ENCODE measurements at regions not wholly inside any gene's neighbourhood (a gene's known extent, or its start where the extent isn't known, plus 50 kb on each side); places are given as distances from the start of the nearest gene placed in this dataset.

GRCh38 chr3:31189971-31190370, 295.5 kb upstream of the GADL1 start:
- Histone ChIP-seq H3K27ac (ENCODE audit: insufficient read depth in 1 of 2, low read depth in 1 of 2, low read length in 2 of 2, poor library complexity in 1 of 2, severe bottlenecking in 2 of 2) (no peak overlapping the region), H3K27me3 (replicated peaks in 2 of 5; ENCODE audit: control insufficient read depth in 4 of 5, insufficient read depth in 5 of 5, low read length in 4 of 5) (no peaks in the 10 kb centered on the region), H3K9me3 (ENCODE audit: control extremely low read depth in 1 of 5, control insufficient read depth in 4 of 5, insufficient read depth in 2 of 5, low read depth in 1 of 5, low read length in 4 of 5) (no peaks in the 10 kb centered on the region), H3K4me1 (ENCODE audit: control extremely low read depth in 1 of 4, control insufficient read depth in 4 of 4, insufficient read depth in 4 of 4, low read length in 3 of 4) (peaks cover 0 to 3% (median 0%) of the 10 kb centered on the region in 4 experiments), H3K36me3 (ENCODE audit: control insufficient read depth in 4 of 4, insufficient read depth in 4 of 4, low read length in 3 of 4) (no peaks in the 10 kb centered on the region), H3K4me3 (ENCODE audit: control insufficient read depth in 1 of 7, extremely low read depth in 1 of 7, insufficient read depth in 4 of 7, low read depth in 2 of 7, low read length in 6 of 7) (no peak overlapping the region)
- POLR2A ChIA-PET = no interaction called here
- CTCF ChIA-PET = interaction anchor here (0.8 kb wide), 1 partner anchor 26 kb away, joined by 3 read pairs; no protein-coding TSS in a partner anchor
- no peak for DNase-seq

DNA sequence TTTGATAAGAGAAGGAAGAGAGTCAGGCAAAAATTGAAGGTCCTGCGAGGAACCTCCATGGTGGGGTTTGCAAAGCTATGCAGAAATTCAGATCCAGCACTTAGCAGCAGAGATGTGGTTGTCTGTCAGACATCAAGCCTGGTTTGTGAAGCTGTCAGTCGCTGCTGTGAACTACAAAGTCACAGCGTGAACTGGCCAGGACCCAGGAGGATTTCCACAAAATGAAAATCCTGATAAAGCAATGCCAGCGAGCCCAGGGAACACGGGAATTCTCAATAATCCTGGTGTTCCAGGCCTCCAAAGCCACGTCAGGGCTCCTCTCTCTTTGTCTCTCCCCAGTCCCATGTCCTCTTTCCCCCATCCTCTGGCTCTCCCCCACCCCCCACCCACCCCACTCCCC, 296.9 kb upstream of the GADL1 start:
- CTCF ChIA-PET = no interaction called here
- Histone ChIP-seq H3K27ac (ENCODE audit: insufficient read depth in 1 of 2, low read depth in 1 of 2, low read length in 2 of 2, poor library complexity in 1 of 2, severe bottlenecking in 2 of 2) (no peak overlapping the region), H3K4me3 (ENCODE audit: control insufficient read depth in 1 of 7, extremely low read depth in 1 of 7, insufficient read depth in 4 of 7, low read depth in 2 of 7, low read length in 6 of 7) (no peak overlapping the region), H3K9me3 (ENCODE audit: control extremely low read depth in 1 of 5, control insufficient read depth in 4 of 5, insufficient read depth in 2 of 5, low read depth in 1 of 5, low read length in 4 of 5) (no peaks in the 10 kb centered on the region), H3K4me1 (ENCODE audit: control extremely low read depth in 1 of 4, control insufficient read depth in 4 of 4, insufficient read depth in 4 of 4, low read length in 3 of 4) (peaks cover 0 to 3% (median 0%) of the 10 kb centered on the region in 4 experiments), H3K27me3 (replicated peaks in 2 of 5; ENCODE audit: control insufficient read depth in 4 of 5, insufficient read depth in 5 of 5, low read length in 4 of 5) (no peaks in the 10 kb centered on the region), H3K36me3 (ENCODE audit: control insufficient read depth in 4 of 4, insufficient read depth in 4 of 4, low read length in 3 of 4) (no peaks in the 10 kb centered on the region)
- no peak for DNase-seq
- POLR2A ChIA-PET = no interaction called here
- 98% methylated on average over 6 of the region's 6 CpGs for WGBS (ENCODE audit: insufficient coverage)

GRCh38 chr3:31193429-31193828, 299.0 kb upstream of the GADL1 start:
- Histone ChIP-seq H3K4me1 (ENCODE audit: control extremely low read depth in 1 of 4, control insufficient read depth in 4 of 4, insufficient read depth in 4 of 4, low read length in 3 of 4) (no peaks in the 10 kb centered on the region), H3K36me3 (ENCODE audit: control insufficient read depth in 4 of 4, insufficient read depth in 4 of 4, low read length in 3 of 4) (no peaks in the 10 kb centered on the region), H3K4me3 (ENCODE audit: control insufficient read depth in 1 of 7, extremely low read depth in 1 of 7, insufficient read depth in 4 of 7, low read depth in 2 of 7, low read length in 6 of 7) (no peak overlapping the region), H3K9me3 (ENCODE audit: control extremely low read depth in 1 of 5, control insufficient read depth in 4 of 5, insufficient read depth in 2 of 5, low read depth in 1 of 5, low read length in 4 of 5) (no peaks in the 10 kb centered on the region), H3K27ac (ENCODE audit: insufficient read depth in 1 of 2, low read depth in 1 of 2, low read length in 2 of 2, poor library complexity in 1 of 2, severe bottlenecking in 2 of 2) (no peak overlapping the region), H3K27me3 (replicated peaks in 2 of 5; ENCODE audit: control insufficient read depth in 4 of 5, insufficient read depth in 5 of 5, low read length in 4 of 5) (no peaks in the 10 kb centered on the region)
- 91% methylated on average over 1 of the region's 2 CpGs for WGBS (ENCODE audit: insufficient coverage)
- CTCF ChIA-PET = no interaction called here
- DNase-seq = no peak
- POLR2A ChIA-PET = no interaction called here

DNA sequence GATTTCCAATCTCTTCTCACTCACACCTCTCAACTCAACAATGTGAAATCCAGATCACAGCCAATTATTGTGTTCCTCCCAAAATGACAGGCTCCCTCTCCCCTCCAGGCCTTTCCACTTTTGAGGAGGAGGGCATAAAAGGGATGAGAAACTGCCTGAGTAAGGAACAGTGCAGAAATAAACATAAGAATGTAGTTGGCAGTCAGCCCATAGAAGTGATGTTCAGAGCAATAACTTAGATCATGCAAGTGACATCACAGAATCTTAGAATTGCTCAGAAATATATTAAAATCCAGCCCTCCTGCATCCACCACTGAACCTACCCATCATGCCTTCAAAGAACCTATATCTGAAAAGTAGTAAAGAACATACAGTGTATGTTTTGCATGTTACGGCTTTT, 299.4 kb upstream of the GADL1 start:
- H3K4me1 ChIP-seq (ENCODE audit: control extremely low read depth in 1 of 4, control insufficient read depth in 4 of 4, insufficient read depth in 4 of 4, low read length in 3 of 4) = no peaks in the 10 kb centered on the region

GRCh38 chr3:31196261-31196660, 301.8 kb upstream of the GADL1 start:
- no peak for DNase-seq
- no peaks in the 10 kb centered on the region for H3K27me3 ChIP-seq (replicated peaks in 2 of 5; ENCODE audit: control insufficient read depth in 4 of 5, insufficient read depth in 5 of 5, low read length in 4 of 5)
- POLR2A ChIA-PET = no interaction called here
- H3K9me3 ChIP-seq (ENCODE audit: control extremely low read depth in 1 of 5, control insufficient read depth in 4 of 5, insufficient read depth in 2 of 5, low read depth in 1 of 5, low read length in 4 of 5) = peaks cover 0 to 2% (median 0%) of the 10 kb centered on the region in 5 experiments
- H3K27ac ChIP-seq (ENCODE audit: insufficient read depth in 1 of 2, low read depth in 1 of 2, low read length in 2 of 2, poor library complexity in 1 of 2, severe bottlenecking in 2 of 2) = no peak overlapping the region
- CTCF ChIA-PET = interaction anchor here (1.1 to 1.3 kb wide), 2 partner anchors 9 to 16 kb away, joined by 3 to 5 read pairs; no protein-coding TSS in a partner anchor
- H3K4me1 ChIP-seq (ENCODE audit: control extremely low read depth in 1 of 4, control insufficient read depth in 4 of 4, insufficient read depth in 4 of 4, low read length in 3 of 4) = no peaks in the 10 kb centered on the region
- no peak overlapping the region for H3K4me3 ChIP-seq (ENCODE audit: control insufficient read depth in 1 of 7, extremely low read depth in 1 of 7, insufficient read depth in 4 of 7, low read depth in 2 of 7, low read length in 6 of 7)
- no peaks in the 10 kb centered on the region for H3K36me3 ChIP-seq (ENCODE audit: control insufficient read depth in 4 of 4, insufficient read depth in 4 of 4, low read length in 3 of 4)

More for the DNA sequence above, 299.4 kb upstream of the GADL1 start:
- Histone ChIP-seq H3K27ac (ENCODE audit: insufficient read depth in 1 of 2, low read depth in 1 of 2, low read length in 2 of 2, poor library complexity in 1 of 2, severe bottlenecking in 2 of 2) (no peak overlapping the region), H3K27me3 (replicated peaks in 2 of 5; ENCODE audit: control insufficient read depth in 4 of 5, insufficient read depth in 5 of 5, low read length in 4 of 5) (no peaks in the 10 kb centered on the region), H3K36me3 (ENCODE audit: control insufficient read depth in 4 of 4, insufficient read depth in 4 of 4, low read length in 3 of 4) (no peaks in the 10 kb centered on the region), H3K4me3 (ENCODE audit: control insufficient read depth in 1 of 7, extremely low read depth in 1 of 7, insufficient read depth in 4 of 7, low read depth in 2 of 7, low read length in 6 of 7) (no peak overlapping the region), H3K9me3 (ENCODE audit: control extremely low read depth in 1 of 5, control insufficient read depth in 4 of 5, insufficient read depth in 2 of 5, low read depth in 1 of 5, low read length in 4 of 5) (no peaks in the 10 kb centered on the region)
- no CpG with 5 or more reads among the region's 1 CpG for WGBS (ENCODE audit: insufficient coverage)
- no peak for DNase-seq
- ChIA-PET POLR2A (no interaction called here), CTCF (no interaction called here)

GRCh38 chr3:31196881-31197364, 302.5 kb upstream of the GADL1 start:
- H3K9me3 ChIP-seq (ENCODE audit: control extremely low read depth in 1 of 5, control insufficient read depth in 4 of 5, insufficient read depth in 2 of 5, low read depth in 1 of 5, low read length in 4 of 5) = peaks cover 0 to 2% (median 0%) of the 10 kb centered on the region in 5 experiments
- no peak overlapping the region for H3K4me3 ChIP-seq (ENCODE audit: control insufficient read depth in 1 of 7, extremely low read depth in 1 of 7, insufficient read depth in 4 of 7, low read depth in 2 of 7, low read length in 6 of 7)
- no peak for DNase-seq
- ChIA-PET POLR2A (interaction anchor here (0.8 kb wide), 1 partner anchor 10 kb away, joined by 3 read pairs; no protein-coding TSS in a partner anchor), CTCF (interaction anchor here (1.1 to 1.3 kb wide), 2 partner anchors 10 to 17 kb away, joined by 3 to 5 read pairs; no protein-coding TSS in a partner anchor)
- H3K36me3 ChIP-seq (ENCODE audit: control insufficient read depth in 4 of 4, insufficient read depth in 4 of 4, low read length in 3 of 4) = no peaks in the 10 kb centered on the region
- 88% methylated on average over 3 of the region's 7 CpGs for WGBS (ENCODE audit: insufficient coverage)
- H3K27ac ChIP-seq (ENCODE audit: insufficient read depth in 1 of 2, low read depth in 1 of 2, low read length in 2 of 2, poor library complexity in 1 of 2, severe bottlenecking in 2 of 2) = no peak overlapping the region
- H3K27me3 ChIP-seq (replicated peaks in 2 of 5; ENCODE audit: control insufficient read depth in 4 of 5, insufficient read depth in 5 of 5, low read length in 4 of 5) = no peaks in the 10 kb centered on the region
- no peaks in the 10 kb centered on the region for H3K4me1 ChIP-seq (ENCODE audit: control extremely low read depth in 1 of 4, control insufficient read depth in 4 of 4, insufficient read depth in 4 of 4, low read length in 3 of 4)

GRCh38 chr3:31197941-31198340, 303.5 kb upstream of the GADL1 start:
- ChIA-PET POLR2A (no interaction called here), CTCF (no interaction called here)

More at GRCh38 chr3:31197941-31198340, 303.5 kb upstream of the GADL1 start:
- Histone ChIP-seq H3K4me1 (ENCODE audit: control extremely low read depth in 1 of 4, control insufficient read depth in 4 of 4, insufficient read depth in 4 of 4, low read length in 3 of 4) (no peaks in the 10 kb centered on the region), H3K27ac (ENCODE audit: insufficient read depth in 1 of 2, low read depth in 1 of 2, low read length in 2 of 2, poor library complexity in 1 of 2, severe bottlenecking in 2 of 2) (no peak overlapping the region), H3K9me3 (ENCODE audit: control extremely low read depth in 1 of 5, control insufficient read depth in 4 of 5, insufficient read depth in 2 of 5, low read depth in 1 of 5, low read length in 4 of 5) (peaks cover 0 to 2% (median 0%) of the 10 kb centered on the region in 5 experiments), H3K27me3 (replicated peaks in 2 of 5; ENCODE audit: control insufficient read depth in 4 of 5, insufficient read depth in 5 of 5, low read length in 4 of 5) (no peaks in the 10 kb centered on the region), H3K4me3 (ENCODE audit: control insufficient read depth in 1 of 7, extremely low read depth in 1 of 7, insufficient read depth in 4 of 7, low read depth in 2 of 7, low read length in 6 of 7) (no peak overlapping the region), H3K36me3 (ENCODE audit: control insufficient read depth in 4 of 4, insufficient read depth in 4 of 4, low read length in 3 of 4) (no peaks in the 10 kb centered on the region)
- DNase-seq = no peak
- 93% methylated on average over 2 of the region's 2 CpGs for WGBS (ENCODE audit: insufficient coverage)
